Erythroblast (primary cell): ENCODE measurements at regions not wholly inside any gene's neighbourhood (a gene's known extent, or its start where the extent isn't known, plus 50 kb on each side); places are given as distances from the start of the nearest gene placed in this dataset.

Experiments
- GATA1 ChIP-seq: IDR thresholded peaks from 2 replicates; pipeline ENCODE4 v1.6.1; 2011; ENCODE audit warnings: low read depth, mild to moderate bottlenecking, control low read depth, low read length, moderate library complexity
- POLR2A ChIP-seq: IDR thresholded peaks from 2 replicates; pipeline ENCODE4 v1.6.1; 2011; ENCODE audit warnings: mild to moderate bottlenecking, low read length

DNA sequence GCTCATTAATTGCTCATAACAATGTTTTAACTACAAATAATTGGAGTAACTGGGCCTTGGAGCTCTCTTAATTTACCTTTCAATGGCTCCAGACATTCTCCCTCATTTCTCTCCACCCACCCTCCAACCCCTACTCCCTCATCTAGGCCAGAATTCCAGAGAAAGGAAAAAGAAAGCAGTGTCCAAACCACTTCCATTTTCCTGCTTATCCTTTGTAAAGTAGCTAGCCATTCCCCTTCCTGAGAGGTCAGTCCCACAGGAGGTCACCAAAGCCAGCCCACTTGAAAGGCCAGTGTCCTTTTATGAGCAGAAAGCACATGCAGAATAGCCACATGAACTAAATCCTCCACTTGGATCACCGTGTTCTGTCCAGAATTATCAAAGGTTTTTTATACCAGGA lies 404.8 kb upstream of the FAT3 start:
- no peak for TF ChIP-seq POLR2A
- no peak for TF ChIP-seq GATA1
